Liver (tissue), 9 donors: ENCODE measurements at regions not wholly inside any gene's neighbourhood (a gene's known extent, or its start where the extent isn't known, plus 50 kb on each side); places are given as distances from the start of the nearest gene placed in this dataset. TPM values are rescaled to one million over a fixed set of nuclear protein-coding genes. Genes with fewer than 3 reads are reported as not detected.

Experiments
- DNase-seq: peaks from one replicate; pipeline ENCODE4 v3.0.0-alpha.2; 2017; ENCODE audit warnings: low spot score
- H3K27ac ChIP-seq, 2 donors: one replicate each; pipeline ENCODE4 v1.7.0; 2013; ENCODE audit warnings: inconsistent platforms in 2 of 2, low read length in 2 of 2, control low read depth in 1 of 2, low read depth in 1 of 2, mild to moderate bottlenecking in 1 of 2
- H3K27me3 ChIP-seq, 4 donors: one replicate each; pipeline versions ENCODE4 v1.6.1 to v1.7.0; 2013; ENCODE audit warnings: low read length in 3 of 4, inconsistent platforms in 1 of 4, mild to moderate bottlenecking in 1 of 4, moderate library complexity in 1 of 4; ENCODE audit not compliant: control insufficient read depth in 4 of 4, insufficient read depth in 4 of 4
- H3K36me3 ChIP-seq, 4 donors: one replicate each; pipeline versions ENCODE4 v1.6.1 to v1.7.0; 2013; ENCODE audit warnings: low read length in 3 of 4, mild to moderate bottlenecking in 3 of 4, low read depth in 1 of 4, moderate library complexity in 1 of 4; ENCODE audit not compliant: control insufficient read depth in 4 of 4, insufficient read depth in 3 of 4
- H3K4me1 ChIP-seq, 4 donors: one replicate each; pipeline versions ENCODE4 v1.6.1 to v1.7.0; 2013; ENCODE audit warnings: low read length in 3 of 4, mild to moderate bottlenecking in 3 of 4, moderate library complexity in 1 of 4; ENCODE audit not compliant: control insufficient read depth in 4 of 4, insufficient read depth in 4 of 4
- H3K4me3 ChIP-seq, 3 donors: one replicate each; pipeline versions ENCODE4 v1.6.1 to v1.7.0; 2013; ENCODE audit warnings: low read length in 3 of 3, control low read depth in 1 of 3, low read depth in 1 of 3, mild to moderate bottlenecking in 1 of 3
- H3K9ac ChIP-seq, 2 donors: one replicate each; pipeline ENCODE4 v1.7.0; 2013; ENCODE audit warnings: low read length in 2 of 2, mild to moderate bottlenecking in 2 of 2, moderate library complexity in 2 of 2, control low read depth in 1 of 2, low read depth in 1 of 2
- H3K9me3 ChIP-seq, 4 donors: one replicate each; pipeline versions ENCODE4 v1.6.1 to v1.7.0; 2013; ENCODE audit warnings: low read length in 3 of 4; ENCODE audit not compliant: control insufficient read depth in 4 of 4
- ATF3 ChIP-seq: IDR thresholded peaks from 2 replicates; pipeline ENCODE4 v1.6.1; 2016; ENCODE audit warnings: antibody characterized with exemption
- CTCF ChIP-seq: fragments of 150-350 bp; IDR thresholded peaks from 2 replicates; pipeline ENCODE4 v1.5.1; 2017; ENCODE audit warnings: improper control_type of control experiment, low read depth, low read length; ENCODE audit not compliant: missing input control
- EGR1 ChIP-seq, 2 donors: IDR thresholded peaks; 2 replicates each; pipeline ENCODE4 v1.6.1; 2016 to 2018; ENCODE audit warnings: antibody characterized with exemption in 2 of 2, low read depth in 2 of 2
- FOXA2 ChIP-seq: IDR thresholded peaks from 2 replicates; pipeline ENCODE4 v1.6.1; 2016; ENCODE audit warnings: antibody characterized with exemption
- HNF4G ChIP-seq: IDR thresholded peaks from 2 replicates; pipeline ENCODE4 v1.6.1; 2016; ENCODE audit warnings: antibody characterized with exemption
- NR2F2 ChIP-seq: IDR thresholded peaks from 2 replicates; pipeline ENCODE4 v1.6.1; 2016; ENCODE audit warnings: antibody characterized with exemption
- REST ChIP-seq: IDR thresholded peaks from 2 replicates; pipeline ENCODE4 v1.6.1; 2016; ENCODE audit warnings: antibody characterized with exemption, mild to moderate bottlenecking
- SP1 ChIP-seq: IDR thresholded peaks from 2 replicates; pipeline ENCODE4 v1.6.1; 2018; ENCODE audit warnings: antibody characterized with exemption, mild to moderate bottlenecking
- TAF1 ChIP-seq: conservative IDR thresholded peaks from 2 replicates; pipeline ENCODE4 v1.6.1; 2016; ENCODE audit warnings: antibody characterized with exemption, mild to moderate bottlenecking
- YY1 ChIP-seq: IDR thresholded peaks from 2 replicates; pipeline ENCODE4 v1.6.1; 2016; ENCODE audit warnings: antibody characterized with exemption, mild to moderate bottlenecking
- WGBS: extraction: QIAGEN DNeasy Blood & Tissue Kit; methylation state at CpG from one replicate; pipeline ENCODE4 v1.1.7; 2013; 5-methylcytosine and 5-hydroxymethylcytosine counted together
- small RNA-seq: library from RNA; depleted of rRNA; stranded (forward); fragments of <200 nt; gene quantifications from one replicate; pipeline ENCODE3, GENCODE V24; 2014
- donor health status: healthy.
- donor health status: healthy.
- donor health status: healthy.
- donor health status: healthy.
- donor health status: healthy.

- no peak for TF ChIP-seq CTCF
- no peak for TF ChIP-seq TAF1
- TF ChIP-seq FOXA2: no peak
- no peak for TF ChIP-seq NR2F2
- TF ChIP-seq ATF3: no peak
- TF ChIP-seq SP1: no peak
- no peak for TF ChIP-seq REST
- TF ChIP-seq YY1: no peak
- TF ChIP-seq HNF4G: no peak
- TF ChIP-seq EGR1 (IDR thresholded peaks at IDR 0.05; ENCODE audit: low read depth in 2 of 2): no peak
- no peak overlapping the region for H3K27ac ChIP-seq
- peaks cover 0 to 2% (median 0%) of the 10 kb centered on the region in 4 donors for H3K36me3 ChIP-seq
- WGBS: 71% methylated on average over 11 of the region's 11 CpGs
- no peaks in the 10 kb centered on the region for H3K27me3 ChIP-seq
- H3K9ac ChIP-seq: no peak overlapping the region
- H3K9me3 ChIP-seq: peaks cover 0 to 2% (median 0%) of the 10 kb centered on the region in 4 donors
- H3K4me1 ChIP-seq: peaks cover 0 to 9% (median 1%) of the 10 kb centered on the region in 4 donors
- DNase-seq: no peak
- no peak overlapping the region for H3K4me3 ChIP-seq
These were observed 136.7 kb downstream of the ZDHHC20 start for GRCh38 chr13:21322327-21322965.

Small RNA genes lying in the stretch of these regions (small RNA-seq; reads per million reads assigned to genes)
- not detected for gene AL158032.2
